HepG2 (cell line): ENCODE measurements at regions not wholly inside any gene's neighbourhood (a gene's known extent, or its start where the extent isn't known, plus 50 kb on each side); places are given as distances from the start of the nearest gene placed in this dataset.

ENCODE experiments used
- ATAC-seq: fragments of 200-7000 bp; cut with Tn5 transposase; 3 replicates; pipeline ENCODE4 v1.9.1; 2020; ENCODE audit warnings: mild to moderate bottlenecking, moderate library complexity
- BruUV-seq: library from RNA; stranded (reverse); fragments of 400-500 nt; replicated peaks from 2 replicates; lab custom pipeline; 2021; lab: Mats Ljungman, UMichigan
- CTCF ChIA-PET: fragments of 300-600 bp; formaldehyde crosslinking; extraction: SDS; loops from one replicate; lab custom pipeline; 2021; ENCODE audit warnings: low total read pairs, inconsistent platforms, low intra/inter-chr PET ratio; lab: Yijun Ruan, JAX
- POLR2A ChIA-PET: fragments of 350-600 bp; sonication (Branson Sonifier 250); formaldehyde crosslinking; loops from one replicate; lab custom pipeline; 2020; ENCODE audit warnings: antibody characterized with exemption, inconsistent platforms; lab: Yijun Ruan, JAX
- DNase-seq: peaks from one replicate; pipeline ENCODE4 v3.0.0-alpha.2; 2015; ENCODE audit warnings: low spot score
- FAIRE-seq: peaks from 3 replicates; lab custom pipeline; 2011; peaks lifted over from hg19 to GRCh38; lab: Jason Lieb, UNC
- H2AFZ ChIP-seq: one replicate; pipeline ENCODE4 v1.6.1; 2011; ENCODE audit warnings: low read length, inconsistent platforms
- H3K27ac ChIP-seq: fragments of 300-600 bp; 3 replicates; pipeline ENCODE4 v1.8.0; 2011; ENCODE audit warnings: mixed run types, mild to moderate bottlenecking, mixed read lengths, low read length, inconsistent platforms; ENCODE audit not compliant: insufficient read depth; ENCODE audit errors: extremely low read length
- H3K27me3 ChIP-seq, 2 experiments: fragments of 200-600 bp in 1 of 2; 2 replicates in 1 of 2; 3 replicates in 1 of 2; pipeline versions ENCODE4 v1.6.0 to v1.8.0; 2011; ENCODE audit warnings: low read length in 2 of 2, mild to moderate bottlenecking in 2 of 2, moderate library complexity in 2 of 2, inconsistent platforms in 1 of 2; ENCODE audit not compliant: insufficient read depth in 2 of 2, control insufficient read depth in 1 of 2
- H3K36me3 ChIP-seq, 2 experiments: fragments of 200-600 bp in 1 of 2; replicated peaks in 1 of 2; 2 replicates in 1 of 2; 3 replicates in 1 of 2; pipeline versions ENCODE4 v1.5.1 to v1.8.0; 2011; ENCODE audit warnings: low read length in 2 of 2, inconsistent platforms in 1 of 2; ENCODE audit not compliant: insufficient read depth in 2 of 2, control insufficient read depth in 1 of 2
- H3K4me1 ChIP-seq: 2 replicates; pipeline ENCODE4 v1.5.1; 2012; ENCODE audit warnings: low read length, inconsistent platforms; ENCODE audit not compliant: insufficient read depth
- H3K4me2 ChIP-seq: 2 replicates; pipeline ENCODE4 v1.6.0; 2011; ENCODE audit warnings: low read depth, low read length, inconsistent platforms
- H3K4me3 ChIP-seq, 3 experiments: fragments of 200-600 bp in 1 of 3; sonication (generic), shearing (Covaris generic) in 1 of 3; replicated peaks in 1 of 3; 2 replicates each; pipeline ENCODE4 v1.5.1; 2011 to 2016; ENCODE audit warnings: low read length in 3 of 3, inconsistent platforms in 2 of 3, low read depth in 2 of 3, mild to moderate bottlenecking in 2 of 3, control low read depth in 1 of 3, mixed read lengths in 1 of 3; ENCODE audit not compliant: insufficient read depth in 1 of 3
- H3K79me2 ChIP-seq: one replicate; pipeline ENCODE4 v1.6.1; 2011; ENCODE audit warnings: low read length, inconsistent platforms; ENCODE audit not compliant: insufficient read depth
- H3K9ac ChIP-seq: 2 replicates; pipeline ENCODE4 v1.6.0; 2011; ENCODE audit warnings: mild to moderate bottlenecking, low read depth, low read length, inconsistent platforms; ENCODE audit not compliant: insufficient read depth
- H3K9me3 ChIP-seq: 2 replicates; pipeline ENCODE4 v1.5.1; 2012; ENCODE audit warnings: mild to moderate bottlenecking, low read length
- H4K20me1 ChIP-seq: 2 replicates; pipeline ENCODE4 v1.6.0; 2011; ENCODE audit warnings: inconsistent platforms, mild to moderate bottlenecking, low read length, moderate library complexity; ENCODE audit not compliant: insufficient read depth
- AGO1 ChIP-seq: fragments of 200-400 bp; formaldehyde crosslinking; IDR thresholded peaks from 2 replicates; pipeline ENCODE4 v1.6.1; 2017; ENCODE audit warnings: mild to moderate bottlenecking, low read depth, low read length, moderate library complexity; ENCODE audit not compliant: poor library complexity, severe bottlenecking
- ETS1 ChIP-seq: sonication (generic); formaldehyde crosslinking; IDR thresholded peaks from 2 replicates; pipeline ENCODE4 v1.4.0; 2020; ENCODE audit warnings: missing genetic modification reagents
- KAT2B ChIP-seq: fragments of 150-350 bp; IDR thresholded peaks from 2 replicates; pipeline ENCODE4 v1.6.1; 2014; ENCODE audit warnings: low read depth, low read length, borderline replicate concordance
- MIXL1 ChIP-seq: IDR thresholded peaks from 2 replicates; pipeline ENCODE4 v1.6.1; 2016
- PRPF4 ChIP-seq: fragments of 200-400 bp; formaldehyde crosslinking; IDR thresholded peaks from 2 replicates; pipeline ENCODE4 v1.6.1; 2016; ENCODE audit warnings: low read length, low read depth; ENCODE audit not compliant: poor library complexity, severe bottlenecking
- SIN3A ChIP-seq: IDR thresholded peaks from 2 replicates; pipeline ENCODE4 v1.6.1; 2011; ENCODE audit warnings: low read depth, mild to moderate bottlenecking, control low read depth, low read length, borderline replicate concordance
- THAP11 ChIP-seq: IDR thresholded peaks from 2 replicates; pipeline ENCODE4 v1.6.1; 2016; ENCODE audit warnings: missing biosample characterization, missing genetic modification reagents
- U2AF2 ChIP-seq: fragments of 200-400 bp; formaldehyde crosslinking; IDR thresholded peaks from 2 replicates; pipeline ENCODE4 v1.6.1; 2017; ENCODE audit warnings: low read depth, mild to moderate bottlenecking, low read length
- ZBTB26 ChIP-seq: IDR thresholded peaks from 2 replicates; pipeline ENCODE4 v1.6.1; 2016; ENCODE audit warnings: missing compliant biosample characterization, missing genetic modification reagents, borderline replicate concordance
- ZFP41 ChIP-seq: sonication (generic); formaldehyde crosslinking; IDR thresholded peaks from 2 replicates; pipeline ENCODE4 v1.4.0; 2020; ENCODE audit warnings: mild to moderate bottlenecking, missing genetic modification reagents, borderline replicate concordance
- ZNF331 ChIP-seq: sonication (generic); formaldehyde crosslinking; IDR thresholded peaks from 2 replicates; pipeline ENCODE4 v1.4.0; 2020; ENCODE audit warnings: missing genetic modification reagents
- ZNF350 ChIP-seq: sonication (generic); formaldehyde crosslinking; IDR thresholded peaks from 2 replicates; pipeline ENCODE4 v1.4.0; 2020; ENCODE audit warnings: mild to moderate bottlenecking, low read depth, missing genetic modification reagents, borderline replicate concordance
- ZNF382 ChIP-seq: sonication (generic); formaldehyde crosslinking; IDR thresholded peaks from 2 replicates; pipeline ENCODE4 v1.5.0; 2020; ENCODE audit warnings: missing genetic modification reagents, mild to moderate bottlenecking, borderline replicate concordance
- ZNF512 ChIP-seq: sonication (generic); formaldehyde crosslinking; IDR thresholded peaks from 2 replicates; pipeline ENCODE4 v1.4.0; 2020; ENCODE audit warnings: mild to moderate bottlenecking, missing genetic modification reagents
- ZNF562 ChIP-seq: sonication (generic); formaldehyde crosslinking; IDR thresholded peaks from 2 replicates; pipeline ENCODE4 v1.8.0; 2022; ENCODE audit warnings: missing genetic modification reagents, borderline replicate concordance
- ZNF720 ChIP-seq: sonication (generic); formaldehyde crosslinking; IDR thresholded peaks from 2 replicates; pipeline ENCODE4 v1.4.0; 2020; ENCODE audit warnings: missing genetic modification reagents
- WGBS: methylation state at CpG from one replicate; pipeline ENCODE4 v1.1.6; 2017; ENCODE audit warnings: low lambda C conversion rate; 5-methylcytosine and 5-hydroxymethylcytosine counted together
- in situ Hi-C: cut with HindIII; loops from 2 replicates; pipeline ENCODE4 v1.10.0; 2017; ENCODE audit warnings: low pct_unique_long_range_greater_than_20kb; ENCODE audit not compliant: extremely low pct_ligation_motif_present
- intact Hi-C: fragments of 100-400 bp; cut with micrococcal nuclease; formaldehyde crosslinking; loops from one replicate; pipeline ENCODE4 v1.10.0; 2022; ENCODE audit not compliant: unreplicated experiment

- no peak for TF ChIP-seq ETS1 (CRISPR knock-in tag)
Measured at GRCh38 chr2:60329225-60329624, 224.2 kb downstream of the BCL11A start (continued).

- no peaks in the 10 kb centered on the region; a peak in 1 of 5 replicates for H3K27me3 ChIP-seq
Measured at GRCh38 chr2:60324536-60324935, 228.9 kb downstream of the BCL11A start.

More at GRCh38 chr2:60324536-60324935, 228.9 kb downstream of the BCL11A start:
- Histone ChIP-seq H3K27ac (no peak overlapping the region), H3K79me2 (no peaks in the 10 kb centered on the region), H3K4me2 (no peak overlapping the region), H3K9ac (no peak overlapping the region), H3K9me3 (no peaks in the 10 kb centered on the region), H3K4me1 (no peaks in the 10 kb centered on the region), H3K4me3 (no peak overlapping the region), H2AFZ (no peak overlapping the region), H4K20me1 (no peaks in the 10 kb centered on the region), H3K36me3 (no peaks in the 10 kb centered on the region)
- TF ChIP-seq THAP11 (CRISPR knock-in tag) (no peak), AGO1 (no peak), U2AF2 (no peak), ZNF562 (CRISPR knock-in tag) (no peak), ZBTB26 (CRISPR knock-in tag) (no peak), ZNF720 (CRISPR knock-in tag) (no peak), ZFP41 (CRISPR knock-in tag) (no peak), ZNF382 (CRISPR knock-in tag) (no peak), ZNF331 (CRISPR knock-in tag) (no peak), SIN3A (no peak), ZNF350 (no peak), ZNF512 (CRISPR knock-in tag) (no peak), MIXL1 (CRISPR knock-in tag) (no peak), KAT2B (no peak), PRPF4 (no peak)
- ATAC-seq (no peak), DNase-seq (no peak), FAIRE-seq (no peak)
- BruUV-seq: no TSS peak
- ChIA-PET CTCF (no interaction called here), POLR2A (no interaction called here)
- intact Hi-C loops: no loop called here
- in situ Hi-C loops: no loop called here
- WGBS: 27% methylated on average over 5 of the region's 5 CpGs
